AML-193 (cell line): ENCODE measurements at regions not wholly inside any gene's neighbourhood (a gene's known extent, or its start where the extent isn't known, plus 50 kb on each side); places are given as distances from the start of the nearest gene placed in this dataset.

Experiments
- DNase-seq, 2 experiments: peaks; one replicate each; lab custom pipeline; 2025; lab: John Stamatoyannopoulos, UW

GRCh38 chr13:72534951-72535640 lies 192.3 kb downstream of the MZT1 start:
- no peak for DNase-seq

GRCh38 chr13:72530471-72530870 lies 197.0 kb downstream of the MZT1 start:
- no peak for DNase-seq

- no peak for DNase-seq
These were observed 200.1 kb downstream of the MZT1 start for GRCh38 chr13:72527333-72527732.

- DNase-seq: no peak
These were observed 203.8 kb downstream of the MZT1 start for GRCh38 chr13:72523593-72523992.

GRCh38 chr13:72523049-72523448 lies 204.4 kb downstream of the MZT1 start:
- no peak for DNase-seq

GRCh38 chr13:72521940-72522661 lies 205.3 kb downstream of the MZT1 start:
- DNase-seq: no peak

GRCh38 chr13:72514146-72514545 lies 213.3 kb downstream of the MZT1 start:
- DNase-seq: no peak

GRCh38 chr13:72508392-72508791 lies 219.0 kb downstream of the MZT1 start:
- no peak for DNase-seq

GRCh38 chr13:72507416-72508199 lies 219.8 kb downstream of the MZT1 start:
- no peak for DNase-seq

- no peak for DNase-seq
These were observed 220.7 kb downstream of the MZT1 start for GRCh38 chr13:72506706-72507105.

GRCh38 chr13:72505376-72505775 lies 222.1 kb downstream of the MZT1 start:
- DNase-seq: no peak

GRCh38 chr13:72504131-72504841 lies 223.1 kb downstream of the MZT1 start:
- no peak for DNase-seq

- no peak for DNase-seq
These were observed 226.6 kb downstream of the MZT1 start for GRCh38 chr13:72500851-72501250.

- no peak for DNase-seq
These were observed 231.7 kb downstream of the MZT1 start for GRCh38 chr13:72495681-72496080.

GRCh38 chr13:72489751-72490150 lies 237.7 kb downstream of the MZT1 start:
- DNase-seq: no peak

GRCh38 chr13:72473321-72473720 lies 254.1 kb downstream of the MZT1 start:
- DNase-seq: no peak

- no peak for DNase-seq
These were observed 257.5 kb downstream of the MZT1 start for GRCh38 chr13:72469906-72470305.

GRCh38 chr13:72463561-72463960 lies 263.9 kb downstream of the MZT1 start:
- no peak for DNase-seq

- no peak for DNase-seq
These were observed 264.7 kb downstream of the MZT1 start for GRCh38 chr13:72462726-72463125.

GRCh38 chr13:72462166-72462565 lies 265.3 kb downstream of the MZT1 start:
- no peak for DNase-seq

GRCh38 chr13:72458701-72459100 lies 268.7 kb downstream of the MZT1 start:
- no peak for DNase-seq

- DNase-seq: no peak
These were observed 270.3 kb downstream of the MZT1 start for GRCh38 chr13:72457151-72457550.
